HG02588 (cell line): ENCODE measurements at regions not wholly inside any gene's neighbourhood (a gene's known extent, or its start where the extent isn't known, plus 50 kb on each side); places are given as distances from the start of the nearest gene placed in this dataset.
"Not testable (repeated sequence)": the region's sequence is repeated elsewhere in the genome, so short reads cannot be mapped to it uniquely, and the experiment has no call there.

Experiments
- ATAC-seq: cut with Tn5 transposase; IDR thresholded peaks from one replicate; pipeline ENCODE4 v1.9.1; 2021; ENCODE audit warnings: mild to moderate bottlenecking, moderate library complexity; ENCODE audit not compliant: unreplicated experiment

DNA sequence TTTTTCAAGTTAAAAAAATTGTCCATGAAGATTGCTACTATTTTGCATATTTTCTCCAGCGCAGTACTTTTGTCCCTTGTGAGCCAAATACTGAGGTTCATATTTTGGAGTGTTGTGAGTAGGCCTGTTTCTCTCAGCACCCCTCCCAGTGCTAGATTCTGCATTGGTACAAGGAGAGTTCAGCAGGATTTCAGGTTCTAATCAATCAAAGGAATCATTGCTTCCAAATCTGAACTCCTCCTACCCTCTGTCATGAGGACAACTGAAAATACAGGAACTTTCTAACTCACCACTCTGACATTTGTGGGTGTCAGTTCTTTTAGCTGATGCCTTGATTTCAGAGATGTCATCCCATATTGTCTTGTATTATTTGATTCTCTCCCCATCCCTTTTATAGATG, 299.9 kb downstream of the FZD1 start:
- ATAC-seq = no peak

DNA sequence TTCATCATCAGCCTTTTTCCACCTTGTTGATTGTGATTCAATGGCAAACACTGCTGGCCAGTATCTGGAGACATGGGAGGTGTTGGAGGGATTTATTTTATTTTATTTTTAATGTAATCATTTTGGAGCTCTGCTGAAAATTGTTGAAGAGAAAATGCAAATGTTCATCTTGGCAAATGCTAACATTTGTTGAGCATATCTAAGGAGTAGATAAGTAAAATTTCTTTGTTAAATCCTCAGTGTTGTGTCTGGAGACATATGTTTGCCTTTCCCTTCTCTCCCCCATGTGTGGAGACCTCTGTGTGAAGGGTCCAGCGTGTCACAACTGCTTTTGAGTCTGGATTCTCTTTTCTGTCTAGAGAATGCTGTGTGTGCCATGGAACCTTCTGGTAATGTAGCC, 300.3 kb downstream of the FZD1 start:
- no peak for ATAC-seq

DNA sequence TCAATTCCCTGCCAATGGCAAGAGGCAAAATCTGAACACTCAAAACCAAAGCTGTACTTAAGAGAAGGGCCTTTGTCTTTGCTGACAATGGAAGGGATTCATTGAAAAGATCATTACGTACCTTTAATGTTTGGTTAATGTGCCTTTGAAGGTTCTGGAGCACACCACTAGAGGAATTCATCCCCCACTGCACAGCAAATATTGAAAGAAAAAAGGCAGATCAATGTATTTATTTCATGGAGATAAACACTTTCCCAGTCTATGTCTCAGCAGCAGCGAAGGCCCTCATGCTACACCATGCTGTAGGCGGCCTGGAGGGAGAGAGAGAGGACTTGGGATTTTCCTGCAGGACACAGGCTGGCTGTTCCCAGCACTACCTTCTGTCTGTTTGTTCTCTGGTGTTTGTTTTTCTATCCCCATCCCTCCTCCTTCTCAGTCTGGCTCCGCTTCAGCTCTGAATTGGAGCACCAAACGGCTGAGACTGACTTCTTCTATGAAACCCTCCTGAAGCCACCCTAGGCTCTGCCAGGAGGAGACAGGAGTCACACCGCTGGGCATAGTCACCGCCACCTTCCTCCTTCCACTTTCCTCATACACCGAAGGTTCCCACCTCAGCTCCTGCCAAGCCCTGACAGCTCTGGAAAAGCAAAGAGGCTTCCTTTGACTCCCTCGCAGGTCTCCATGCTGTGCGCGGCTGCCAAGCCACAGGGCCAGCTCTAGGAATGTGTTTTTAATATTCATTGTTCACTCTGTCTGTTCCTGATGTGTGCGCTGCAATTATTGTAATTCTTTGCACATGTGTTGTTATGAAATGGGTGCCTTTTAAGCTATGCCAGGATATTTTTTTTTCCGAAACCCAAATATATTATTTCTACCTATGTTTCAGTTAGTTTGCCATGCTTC, 301.5 kb downstream of the FZD1 start:
- ATAC-seq = no peak

DNA sequence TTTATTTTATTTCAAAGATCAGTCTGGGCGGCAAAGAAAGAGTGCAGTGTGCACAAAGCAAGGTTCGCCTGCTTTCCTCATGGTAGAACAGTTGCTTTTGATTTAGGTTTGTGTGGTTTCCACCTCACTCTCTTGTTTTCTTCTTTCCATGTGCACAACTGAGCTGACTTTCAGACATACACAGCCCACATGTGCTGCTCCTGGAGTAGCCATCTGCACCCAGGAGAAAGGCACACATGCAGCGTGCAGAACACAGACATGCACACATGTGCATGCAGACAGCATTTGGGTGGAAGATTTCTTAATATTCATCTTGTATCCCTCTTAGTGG, 302.1 kb downstream of the FZD1 start:
- no peak for ATAC-seq

DNA sequence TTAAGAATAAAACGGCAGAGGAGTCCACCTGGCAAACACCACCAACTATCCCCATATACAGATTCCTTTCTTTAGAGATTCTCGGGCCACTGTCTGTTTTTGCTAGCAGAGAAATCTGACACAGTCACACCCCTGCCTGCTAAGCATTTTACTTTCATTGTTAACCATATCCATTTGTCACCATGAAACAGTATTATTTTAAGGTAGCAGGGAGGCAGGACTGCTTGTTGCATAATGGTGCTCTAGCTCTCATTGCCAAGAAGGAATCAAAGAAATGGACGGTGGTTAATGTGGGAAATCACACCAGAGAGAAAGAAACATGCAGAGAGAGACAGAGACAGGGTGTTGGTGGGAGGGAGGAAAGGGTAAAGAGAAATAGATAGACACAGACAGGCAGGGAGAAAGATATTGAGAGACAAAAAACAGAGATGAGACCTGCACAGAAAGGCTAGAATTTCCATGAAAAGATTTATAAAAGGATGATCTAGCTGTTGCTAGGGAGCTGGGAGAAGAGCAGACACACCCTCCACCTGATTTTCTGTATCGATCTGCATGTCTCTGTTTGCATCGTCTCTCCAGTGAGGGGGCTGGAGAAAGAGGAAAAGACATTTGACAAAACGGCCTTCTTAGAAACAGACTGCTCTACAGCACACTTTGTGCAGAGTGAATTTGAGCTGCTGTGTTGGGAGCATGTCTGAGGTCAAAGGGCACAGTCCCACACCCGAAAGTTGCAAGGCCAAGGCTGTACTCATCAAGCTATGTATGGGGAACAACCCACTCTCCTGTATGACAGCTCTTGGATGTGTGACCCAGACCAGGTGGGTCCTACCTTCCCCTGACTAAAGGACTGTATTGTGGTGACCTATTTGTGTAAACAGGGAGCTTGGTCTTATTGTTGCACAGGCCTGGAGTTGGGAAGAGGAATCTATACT, 303.1 kb downstream of the FZD1 start:
- ATAC-seq = no peak

DNA sequence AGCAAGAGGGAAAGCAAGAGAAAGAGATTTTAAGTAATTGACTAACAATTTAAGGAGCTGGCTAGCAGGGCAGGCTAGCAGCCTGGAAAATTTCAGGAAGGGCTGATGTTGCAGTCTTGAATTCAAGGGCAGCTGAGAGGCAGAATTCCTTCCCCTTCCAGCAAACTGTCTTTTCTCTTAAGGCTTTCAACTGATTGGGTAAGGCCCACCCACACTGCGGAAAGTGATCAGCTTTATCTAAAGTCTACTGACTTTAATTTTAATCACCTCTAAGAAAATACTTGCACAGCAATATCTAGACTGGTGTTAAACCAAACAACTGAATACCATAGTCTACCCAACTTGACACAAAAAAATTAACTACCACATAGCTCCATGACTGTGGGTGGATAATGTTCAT, 303.9 kb downstream of the FZD1 start:
- no peak for ATAC-seq

DNA sequence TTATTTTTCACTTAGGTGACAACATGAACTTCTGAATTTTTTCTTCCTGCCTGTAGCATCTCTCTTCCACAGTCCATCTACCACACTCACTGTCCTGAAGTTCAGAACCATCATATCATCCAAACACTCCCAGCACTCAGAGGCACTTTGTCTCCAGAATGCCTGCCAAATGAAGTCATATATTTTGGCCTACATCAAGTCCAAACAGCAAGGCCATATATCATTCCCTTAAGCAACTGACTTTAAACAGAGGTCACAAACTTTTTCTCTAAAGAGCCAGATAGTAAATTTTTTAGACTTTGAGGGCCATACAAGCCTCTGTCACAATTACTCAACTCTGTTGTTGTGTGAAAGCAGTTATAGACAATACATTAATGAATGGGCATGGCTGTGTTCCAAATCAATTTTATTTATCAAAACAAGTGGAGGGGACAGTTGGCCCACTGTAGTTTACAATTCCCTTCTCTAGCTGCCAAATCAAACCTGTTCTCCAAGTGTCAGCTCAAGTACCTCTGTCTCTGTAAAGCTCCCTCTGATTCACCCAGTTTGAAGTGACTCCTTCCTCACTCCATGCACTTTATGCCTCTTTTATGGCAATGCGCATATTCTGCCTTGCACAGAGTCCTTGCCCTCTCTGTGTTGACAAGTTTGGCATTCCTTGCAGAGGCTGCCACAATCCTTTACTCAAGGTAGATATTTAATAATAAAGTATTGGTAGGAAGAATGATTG, 305.7 kb downstream of the FZD1 start:
- ATAC-seq = no peak

DNA sequence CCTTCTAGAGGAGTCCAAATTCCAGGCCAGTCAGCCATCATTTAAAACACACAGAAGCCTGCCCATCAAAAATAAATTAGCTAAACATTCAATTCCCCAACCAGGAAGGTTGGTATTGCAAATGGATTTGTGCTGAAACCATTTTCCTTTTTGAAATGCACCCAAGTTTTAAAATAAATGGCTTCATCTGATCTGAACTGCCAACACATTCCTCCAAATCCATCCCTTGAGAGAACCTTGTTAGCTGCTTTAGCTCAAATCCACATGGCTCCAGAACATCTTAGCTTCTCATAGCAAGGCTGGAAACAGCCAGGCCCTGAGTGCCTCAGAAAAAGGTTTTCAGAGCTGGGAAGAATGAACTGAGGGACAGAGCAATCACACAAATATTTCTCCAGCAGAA, 306.3 kb downstream of the FZD1 start:
- no peak for ATAC-seq

DNA sequence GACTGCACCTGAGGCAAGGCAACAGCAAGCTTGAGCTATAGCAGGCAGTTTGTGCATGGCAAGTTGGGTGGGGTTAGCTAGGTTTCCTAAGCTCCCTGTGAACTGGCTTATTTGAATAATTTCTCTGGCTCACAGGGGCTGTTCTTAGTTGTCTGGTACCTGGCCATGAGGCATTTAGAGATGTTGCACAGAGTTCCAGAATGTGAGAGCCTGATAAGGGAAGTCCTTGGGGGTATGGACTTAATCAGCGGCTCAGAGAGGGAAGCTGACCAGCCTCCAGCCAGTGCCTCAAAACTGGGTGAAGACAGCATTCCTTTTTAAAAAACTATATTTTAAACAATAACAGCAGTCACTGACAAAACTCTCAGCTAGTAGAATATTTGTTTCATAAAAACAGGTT, 307.4 kb downstream of the FZD1 start:
- no peak for ATAC-seq

DNA sequence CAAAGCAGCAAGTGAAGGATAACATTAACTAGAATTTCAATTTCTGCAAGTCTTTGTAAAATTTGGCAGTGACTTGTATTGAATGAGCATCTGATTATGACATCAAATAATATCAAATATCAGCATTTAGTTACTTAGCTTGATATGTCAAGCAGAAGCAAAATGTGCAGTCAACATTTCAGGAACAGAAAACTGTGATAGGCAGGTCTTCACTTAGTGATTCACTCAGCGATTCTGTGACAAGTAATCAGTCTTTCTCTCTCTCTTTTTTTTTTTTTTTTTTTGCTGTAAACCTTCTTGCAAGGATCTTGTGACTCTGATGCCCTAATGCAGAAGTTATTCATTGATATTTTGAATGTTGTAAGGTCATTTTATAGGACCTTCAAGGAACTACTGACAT, 307.1 kb downstream of the MTERF1 start:
- ATAC-seq = no peak

DNA sequence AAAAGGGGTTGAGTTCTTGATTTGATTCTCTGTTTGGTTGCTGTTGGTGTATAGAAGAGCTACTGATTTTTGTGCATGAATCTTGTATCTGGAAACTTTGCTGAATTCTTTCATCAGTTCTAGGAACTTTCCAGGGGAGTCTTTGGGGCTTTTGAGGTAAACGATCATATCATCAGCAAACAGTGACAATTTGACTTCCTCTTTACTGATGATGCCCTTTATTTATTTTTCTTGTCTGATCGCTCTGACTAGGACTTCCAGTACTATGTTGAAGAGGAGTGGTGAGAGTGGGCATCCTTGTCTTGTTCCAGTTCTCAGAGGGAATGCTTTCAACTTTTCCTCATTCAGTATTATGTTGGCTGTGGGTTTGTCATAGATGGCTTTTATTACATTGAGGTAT, 304.0 kb downstream of the MTERF1 start:
- not testable (repeated sequence) for ATAC-seq

DNA sequence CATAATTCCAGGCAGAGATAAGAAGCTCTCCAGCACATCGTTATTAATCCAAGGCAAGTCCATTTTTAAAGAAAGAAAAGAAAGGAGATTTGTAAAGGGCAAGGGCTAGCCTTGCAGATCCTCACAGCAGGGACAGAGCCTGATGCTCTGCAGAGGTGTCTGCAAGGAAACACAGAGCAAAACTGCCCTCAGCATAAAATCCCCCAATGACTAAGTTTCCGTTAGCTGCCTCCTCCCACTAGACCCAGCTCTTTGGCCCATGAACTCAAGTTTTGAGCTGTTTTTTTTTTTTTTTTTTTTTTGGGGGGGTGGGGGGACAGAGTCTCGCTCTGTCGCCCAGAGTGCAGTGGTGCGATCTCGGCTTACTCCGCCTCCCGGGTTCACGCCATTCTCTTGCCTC, 300.7 kb downstream of the MTERF1 start:
- no peak for ATAC-seq

DNA sequence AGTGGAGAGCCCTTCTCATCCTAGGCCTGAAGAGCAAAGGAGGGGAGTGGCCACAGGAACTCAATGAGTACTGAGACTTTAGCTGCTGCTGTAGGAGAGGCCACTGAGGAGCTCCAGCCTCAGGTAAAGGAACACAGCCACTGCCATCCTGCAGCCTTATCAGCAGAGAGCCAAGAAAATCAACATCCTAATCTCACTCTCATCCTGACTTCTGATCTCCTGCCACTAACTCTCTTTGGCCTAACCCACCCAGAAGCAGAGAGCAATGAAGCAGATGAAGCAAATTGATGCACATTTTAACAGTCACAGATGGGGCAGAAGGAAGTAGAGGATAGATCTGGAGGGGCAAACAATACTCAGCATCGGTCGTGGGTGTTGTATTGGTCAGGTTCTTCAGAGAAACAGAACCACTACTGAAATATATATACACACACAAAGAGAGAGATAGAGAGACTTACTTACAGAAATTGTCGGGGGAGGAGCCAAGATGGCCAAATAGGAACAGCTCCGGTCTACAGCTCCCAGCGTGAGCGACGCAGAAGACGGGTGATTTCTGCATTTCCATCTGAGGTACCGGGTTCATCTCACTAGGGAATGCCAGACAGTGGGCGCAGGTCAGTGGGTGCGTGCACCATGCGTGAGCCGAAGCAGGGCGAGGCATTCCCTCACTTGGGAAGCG, 297.6 kb downstream of the MTERF1 start:
- ATAC-seq = no peak

DNA sequence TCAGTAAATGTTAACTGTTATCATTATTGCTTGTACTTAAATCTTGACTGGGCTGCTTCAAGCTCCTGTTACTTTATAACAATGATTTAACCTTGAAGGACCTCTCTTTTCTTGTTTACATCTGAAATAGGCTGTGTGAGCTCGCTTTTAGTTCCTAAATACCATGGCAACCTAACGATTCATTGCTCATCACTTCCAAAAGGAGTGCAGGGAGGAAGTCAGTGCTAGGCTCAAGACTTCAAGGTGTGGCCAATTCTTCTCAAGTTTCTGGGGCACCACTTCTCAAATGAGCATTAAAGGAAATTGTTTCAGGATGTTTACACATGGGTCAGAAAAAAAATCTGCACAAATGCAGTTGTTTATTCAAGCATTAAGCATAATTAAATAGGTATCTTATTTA, 284.2 kb downstream of the MTERF1 start:
- ATAC-seq = no peak

DNA sequence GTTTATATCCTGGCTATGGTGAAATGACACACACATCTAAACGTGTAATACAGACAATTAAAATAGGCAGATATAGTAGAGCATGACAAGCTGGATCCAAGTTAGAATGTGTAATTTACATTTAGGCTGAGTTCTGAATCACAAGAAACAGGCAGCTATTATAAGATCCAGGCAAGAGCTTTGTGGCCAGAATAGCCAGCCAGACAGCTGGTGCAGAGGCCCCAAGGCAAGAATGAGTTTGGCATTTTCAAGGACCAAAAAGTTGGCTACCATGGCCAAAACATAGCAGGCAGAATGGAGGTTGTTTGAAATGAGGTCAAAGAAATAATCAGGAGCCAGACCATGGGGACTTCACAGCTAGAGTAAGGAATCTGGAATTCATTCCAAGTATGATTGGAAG, 281.7 kb downstream of the MTERF1 start:
- ATAC-seq = no peak

DNA sequence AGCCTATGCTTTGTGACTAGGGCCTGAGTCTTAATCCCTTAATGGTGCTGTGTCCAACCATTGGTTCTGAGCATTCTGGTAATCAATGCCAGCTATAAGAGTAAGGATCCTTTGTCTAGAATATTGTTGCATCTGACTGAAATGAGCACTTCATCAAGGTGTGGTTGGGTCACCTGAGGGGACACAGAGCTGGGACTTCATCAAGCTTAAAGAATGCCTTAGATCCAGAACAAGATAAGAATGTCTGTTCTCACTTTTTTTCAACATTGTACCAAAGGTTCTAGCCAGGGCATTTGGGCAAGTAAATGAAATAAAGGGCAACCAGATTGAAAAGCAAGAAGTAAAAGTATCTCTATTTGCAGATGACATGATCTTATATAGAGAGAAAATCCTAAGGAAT, 280.4 kb downstream of the MTERF1 start:
- no peak for ATAC-seq

DNA sequence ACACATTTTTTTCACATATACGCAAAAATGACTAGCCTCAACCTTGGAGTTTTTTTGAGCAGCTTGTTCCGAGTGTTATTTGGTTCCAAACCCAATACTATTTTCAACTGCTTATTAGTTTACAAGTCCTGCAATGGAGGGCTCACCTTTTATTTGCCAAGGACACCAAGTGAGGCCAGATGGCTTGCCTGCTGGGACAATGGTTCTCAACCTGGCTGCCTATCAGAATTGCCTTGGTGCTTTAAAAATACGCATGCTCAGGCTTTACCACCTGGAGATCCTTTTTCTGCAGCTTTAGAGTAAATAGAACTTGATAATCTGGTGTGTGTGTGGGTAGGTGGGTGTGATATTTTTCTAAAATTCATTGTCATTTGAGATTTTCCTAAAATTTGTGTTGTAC, 276.8 kb downstream of the MTERF1 start:
- no peak for ATAC-seq

DNA sequence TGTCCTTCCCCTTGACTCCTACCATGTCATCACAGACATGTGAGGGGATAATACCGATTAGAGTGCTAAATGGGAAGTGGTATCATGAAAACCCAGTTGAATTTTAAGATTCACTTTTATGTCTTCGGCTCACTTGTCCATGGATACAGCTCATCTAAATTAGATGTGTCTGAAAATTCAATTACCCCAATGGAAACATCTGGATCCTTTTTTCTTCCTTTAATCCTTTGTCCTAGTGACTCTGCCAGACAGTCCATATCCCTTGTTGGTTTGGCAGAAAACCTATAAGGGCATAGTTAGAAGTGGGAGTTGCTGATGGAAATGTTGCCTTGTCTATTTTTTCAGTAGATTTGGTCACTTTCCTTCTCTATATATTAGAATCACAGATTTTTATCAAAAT, 271.9 kb downstream of the MTERF1 start:
- ATAC-seq = no peak

DNA sequence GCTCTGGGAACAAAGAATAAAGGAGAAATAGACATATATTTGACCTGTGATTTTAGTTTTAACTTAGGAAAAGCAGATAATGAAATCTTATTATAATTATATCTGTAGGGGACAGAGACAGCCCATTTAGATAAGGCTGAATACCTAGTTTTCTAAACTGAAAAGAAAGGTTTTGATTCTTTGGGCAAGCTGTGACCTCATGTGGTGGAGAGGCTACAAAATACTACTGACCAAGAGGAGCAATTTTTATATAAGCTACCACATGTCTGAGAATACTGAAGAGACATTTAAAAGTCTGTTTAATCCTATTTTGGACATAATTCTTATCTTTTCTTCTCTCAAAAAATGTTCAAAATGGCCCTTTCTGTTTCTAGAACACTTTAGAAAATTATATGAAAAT, 271.0 kb downstream of the MTERF1 start:
- ATAC-seq = no peak

DNA sequence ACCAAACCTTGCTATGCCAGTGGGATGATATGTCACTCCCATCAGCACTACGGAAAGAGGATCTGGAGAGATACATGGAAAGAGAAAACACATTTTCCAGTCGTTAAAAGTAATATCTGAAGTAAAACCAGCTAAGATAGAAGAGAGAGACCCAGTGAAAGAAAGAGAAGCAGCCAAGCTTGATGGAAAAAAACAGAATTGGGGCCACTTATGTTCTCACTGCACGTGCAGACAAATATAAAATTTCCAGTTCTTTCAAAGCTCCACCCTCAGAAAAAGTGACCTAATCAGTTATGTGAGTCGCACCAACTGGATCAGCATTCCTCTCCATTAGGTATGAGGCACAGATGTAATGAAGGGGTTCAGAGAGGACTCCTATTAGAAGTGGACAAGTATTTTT, 266.1 kb downstream of the MTERF1 start:
- no peak for ATAC-seq
